ENCODE measurements at regions not wholly inside any gene's neighbourhood (a gene's known extent, or its start where the extent isn't known, plus 50 kb on each side); places are given as distances from the start of the nearest gene placed in this dataset.

- POLR2A ChIA-PET, result no interaction called here
- no peaks in the 10 kb centered on the region for H3K9me3 Mint-ChIP-seq
- H3K27ac Mint-ChIP-seq, result no peak overlapping the region
- H3K27me3 Mint-ChIP-seq, result peaks cover 7% of the 10 kb centered on the region
- CTCF ChIA-PET, result no interaction called here
- DNase-seq (no peak), ATAC-seq (ENCODE audit: low read depth) (no peak)
- intact Hi-C loops (cut with micrococcal nuclease), result no loop called here
- H3K4me1 Mint-ChIP-seq, result no peaks in the 10 kb centered on the region
- TF ChIP-seq CTCF (IDR thresholded peaks at IDR 0.05), result no peak
- no peak overlapping the region for H3K4me3 Mint-ChIP-seq
- H3K36me3 Mint-ChIP-seq (ENCODE audit: low read depth), result no peaks in the 10 kb centered on the region
Measured at GRCh38 chr20:34163307-34163706, 51.3 kb upstream of the EIF2S2 start.

- POLR2A ChIA-PET, result no interaction called here
- Mint-ChIP-seq H3K27ac (no peak overlapping the region), H3K36me3 (ENCODE audit: low read depth) (no peaks in the 10 kb centered on the region), H3K9me3 (no peaks in the 10 kb centered on the region), H3K27me3 (peaks cover 7% of the 10 kb centered on the region), H3K4me1 (no peaks in the 10 kb centered on the region), H3K4me3 (no peak overlapping the region)
- no peak for TF ChIP-seq CTCF (IDR thresholded peaks at IDR 0.05)
- CTCF ChIA-PET, result no interaction called here
- no peak for ATAC-seq (ENCODE audit: low read depth)
- intact Hi-C loops (cut with micrococcal nuclease), result no loop called here
- DNase-seq, result no peak
Measured at GRCh38 chr20:34164381-34164984, 52.4 kb upstream of the EIF2S2 start.

DNA sequence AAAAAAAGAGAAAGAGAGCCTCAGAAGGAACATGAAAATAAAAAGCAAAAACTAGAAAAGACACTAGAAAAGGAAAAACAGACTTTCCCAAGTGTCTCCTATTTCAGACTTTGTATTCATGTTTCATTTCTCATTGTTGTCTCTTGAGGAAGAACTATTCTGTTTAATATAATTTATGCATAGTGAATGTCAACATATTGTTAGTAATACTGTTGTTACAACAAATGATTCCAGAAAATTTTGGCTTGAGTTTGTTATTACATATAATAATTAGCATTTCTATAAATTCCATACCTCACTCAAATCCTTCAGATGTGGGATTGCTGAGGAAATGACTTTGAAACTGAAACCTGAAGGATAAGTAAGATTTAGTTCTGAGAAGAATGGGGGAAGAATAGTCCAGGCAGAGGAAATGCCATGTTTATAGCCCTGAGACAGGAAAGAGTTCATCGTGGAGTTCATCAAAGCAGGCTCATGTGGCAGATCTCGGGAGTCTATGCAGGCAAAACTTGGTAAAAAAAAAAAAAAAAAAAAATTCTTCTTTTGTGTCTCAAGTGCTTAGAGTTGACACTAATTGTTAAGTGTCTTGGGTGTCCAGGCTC, 53.1 kb upstream of the EIF2S2 start:
- Mint-ChIP-seq H3K4me3 (no peak overlapping the region), H3K9me3 (no peaks in the 10 kb centered on the region), H3K27me3 (peaks cover 7% of the 10 kb centered on the region), H3K4me1 (no peaks in the 10 kb centered on the region), H3K27ac (no peak overlapping the region), H3K36me3 (ENCODE audit: low read depth) (no peaks in the 10 kb centered on the region)
- CTCF ChIA-PET, result no interaction called here
- DNase-seq (no peak), ATAC-seq (ENCODE audit: low read depth) (no peak)
- intact Hi-C loops (cut with micrococcal nuclease), result no loop called here
- TF ChIP-seq CTCF (IDR thresholded peaks at IDR 0.05), result no peak
- POLR2A ChIA-PET, result no interaction called here

DNA sequence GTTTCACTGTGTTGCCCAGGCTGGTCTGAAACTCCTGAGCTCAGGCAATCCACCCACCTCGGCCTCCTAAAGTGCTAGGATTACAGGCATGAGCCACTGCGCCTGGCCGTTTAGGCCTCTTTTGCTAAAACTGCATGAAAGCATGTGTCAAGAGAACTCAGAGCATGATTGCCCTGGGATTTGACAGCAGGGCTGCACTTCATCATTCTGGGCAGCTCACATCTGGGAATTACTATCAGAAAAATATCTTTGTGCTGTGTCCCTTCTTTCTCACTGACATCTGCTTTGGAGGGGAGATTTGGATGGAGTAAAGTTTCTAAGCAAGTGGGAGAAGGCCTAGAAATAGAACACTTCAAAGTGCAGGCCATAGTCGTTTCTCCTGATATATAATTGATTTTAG, 59.6 kb upstream of the EIF2S2 start:
- no peak for DNase-seq
- POLR2A ChIA-PET, result no interaction called here
- no peak for ATAC-seq (ENCODE audit: low read depth)
- Mint-ChIP-seq H3K9me3 (no peaks in the 10 kb centered on the region), H3K4me1 (no peaks in the 10 kb centered on the region), H3K4me3 (no peak overlapping the region), H3K27me3 (peaks cover 6% of the 10 kb centered on the region), H3K27ac (no peak overlapping the region), H3K36me3 (ENCODE audit: low read depth) (no peaks in the 10 kb centered on the region)
- intact Hi-C loops (cut with micrococcal nuclease), result no loop called here
- TF ChIP-seq CTCF (IDR thresholded peaks at IDR 0.05), result no peak
- CTCF ChIA-PET, result no interaction called here

- H3K4me1 Mint-ChIP-seq, result no peaks in the 10 kb centered on the region
- H3K36me3 Mint-ChIP-seq (ENCODE audit: low read depth), result no peaks in the 10 kb centered on the region
- ATAC-seq (ENCODE audit: low read depth) (no peak), DNase-seq (no peak)
- TF ChIP-seq CTCF (IDR thresholded peaks at IDR 0.05), result no peak
- CTCF ChIA-PET, result no interaction called here
- POLR2A ChIA-PET, result no interaction called here
- no peak overlapping the region for H3K4me3 Mint-ChIP-seq
- no peaks in the 10 kb centered on the region for H3K9me3 Mint-ChIP-seq
- intact Hi-C loops (cut with micrococcal nuclease), result no loop called here
- no peak overlapping the region for H3K27ac Mint-ChIP-seq
- peaks cover 2% of the 10 kb centered on the region for H3K27me3 Mint-ChIP-seq
Measured at GRCh38 chr20:34172926-34173325, 60.9 kb upstream of the EIF2S2 start.
